HG03095 (cell line): ENCODE measurements at regions not wholly inside any gene's neighbourhood (a gene's known extent, or its start where the extent isn't known, plus 50 kb on each side); places are given as distances from the start of the nearest gene placed in this dataset.
"Not testable (repeated sequence)": the region's sequence is repeated elsewhere in the genome, so short reads cannot be mapped to it uniquely, and the experiment has no call there.

Experiments used
- ATAC-seq: cut with Tn5 transposase; IDR thresholded peaks from one replicate; pipeline ENCODE4 v1.9.1; 2021; ENCODE audit warnings: moderate library complexity; ENCODE audit not compliant: unreplicated experiment

DNA sequence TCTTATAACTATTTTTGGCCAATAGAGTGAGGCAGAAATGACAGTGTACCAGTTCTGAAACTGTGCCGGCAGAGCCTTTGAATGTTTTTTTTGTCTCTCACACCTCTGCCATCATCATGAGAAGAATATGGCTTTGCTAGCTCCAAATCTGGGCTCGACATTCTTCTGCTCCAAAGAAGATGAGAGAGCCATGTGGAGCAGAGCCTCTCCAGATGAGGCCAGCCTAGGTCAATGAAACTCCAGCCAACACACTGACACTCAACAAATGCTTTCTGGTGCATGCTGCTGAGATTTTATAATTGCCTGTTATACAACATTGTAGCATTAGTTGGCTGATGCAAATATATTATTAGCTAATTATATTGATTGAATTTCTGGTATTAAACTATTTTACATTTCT lies 154.7 kb downstream of the SLC38A4 start:
- no peak for ATAC-seq

DNA sequence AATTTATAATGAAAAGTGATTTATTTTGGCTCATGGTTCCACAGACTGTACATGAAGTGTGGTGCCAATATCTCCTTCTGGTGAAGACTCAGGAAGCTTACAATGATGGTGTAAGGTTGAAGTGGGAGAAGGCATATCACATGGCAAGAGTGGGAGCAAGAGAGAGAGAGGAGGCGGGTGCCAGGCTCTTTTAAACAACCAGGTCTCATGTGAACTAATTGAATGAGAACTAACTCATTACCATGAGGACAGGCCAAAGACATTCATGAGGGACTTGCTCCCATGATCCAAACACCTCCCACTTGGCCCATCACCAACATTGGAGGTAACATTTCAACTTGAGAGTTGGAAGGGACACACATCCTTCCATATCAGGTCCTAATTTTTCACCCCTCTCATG lies 155.2 kb downstream of the SLC38A4 start:
- ATAC-seq, result no peak

DNA sequence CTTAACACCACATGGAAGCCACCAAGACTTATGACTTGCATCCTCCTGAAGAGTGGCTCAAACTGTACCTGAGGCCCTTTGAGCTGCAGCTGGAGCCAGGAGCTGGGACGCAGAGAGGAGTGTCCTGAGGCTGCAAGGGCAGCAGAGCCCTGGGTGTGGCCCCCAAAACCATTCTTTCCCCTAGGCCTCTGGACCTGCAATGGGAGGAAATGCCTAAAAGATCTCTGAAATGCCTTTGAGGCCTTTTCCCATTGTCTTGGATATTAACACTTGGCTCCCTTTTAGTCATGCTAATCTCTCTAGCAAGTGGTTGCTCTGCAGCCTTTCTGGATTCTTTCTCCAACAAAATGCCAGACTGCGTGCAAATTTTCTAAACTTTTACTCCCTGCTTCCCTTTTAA lies 156.1 kb downstream of the SLC38A4 start:
- no peak for ATAC-seq

DNA sequence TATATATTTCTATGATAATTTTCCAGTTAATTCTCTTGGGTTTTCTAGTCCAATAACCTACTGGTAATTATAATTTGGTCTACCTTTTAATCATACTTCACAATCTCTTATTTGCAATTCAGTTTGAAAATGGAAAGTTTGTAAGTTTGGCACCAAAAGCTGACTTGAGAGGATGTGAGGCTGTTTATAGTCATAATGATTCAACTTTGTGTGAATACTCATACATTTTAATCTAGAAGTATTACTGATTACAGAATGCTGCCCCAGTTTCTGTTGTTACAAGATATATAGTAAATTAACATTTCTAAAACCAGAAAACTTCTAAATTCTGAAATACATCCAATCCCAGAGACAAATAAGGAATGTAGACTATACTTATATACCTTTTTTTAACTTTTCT lies 158.2 kb downstream of the SLC38A4 start:
- no peak for ATAC-seq

DNA sequence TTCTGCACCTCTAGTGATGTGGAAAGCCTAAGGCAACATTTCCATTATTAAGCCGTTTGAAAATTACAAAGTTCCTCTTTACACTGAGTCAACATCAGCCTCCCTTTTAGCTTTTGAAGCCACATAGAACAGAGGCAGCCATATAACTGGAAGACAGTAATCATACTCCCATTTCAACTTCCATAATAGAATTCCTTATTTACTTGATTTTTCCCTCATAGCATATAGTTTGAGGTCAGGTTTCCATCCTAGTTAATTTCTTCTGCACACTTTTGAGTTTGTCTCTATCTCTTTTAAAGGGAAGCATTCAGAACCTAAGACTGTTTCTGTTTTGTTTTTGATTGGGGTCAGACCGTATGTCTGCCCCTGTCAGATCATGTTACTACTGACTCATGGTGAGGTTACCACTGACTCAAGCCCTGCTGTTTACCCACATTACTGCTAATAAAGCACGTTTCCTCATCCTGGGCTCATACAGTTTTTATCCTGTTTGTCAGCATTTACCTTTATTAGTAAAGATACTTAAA lies 161.0 kb downstream of the SLC38A4 start:
- ATAC-seq, result peak; percentile 45

DNA sequence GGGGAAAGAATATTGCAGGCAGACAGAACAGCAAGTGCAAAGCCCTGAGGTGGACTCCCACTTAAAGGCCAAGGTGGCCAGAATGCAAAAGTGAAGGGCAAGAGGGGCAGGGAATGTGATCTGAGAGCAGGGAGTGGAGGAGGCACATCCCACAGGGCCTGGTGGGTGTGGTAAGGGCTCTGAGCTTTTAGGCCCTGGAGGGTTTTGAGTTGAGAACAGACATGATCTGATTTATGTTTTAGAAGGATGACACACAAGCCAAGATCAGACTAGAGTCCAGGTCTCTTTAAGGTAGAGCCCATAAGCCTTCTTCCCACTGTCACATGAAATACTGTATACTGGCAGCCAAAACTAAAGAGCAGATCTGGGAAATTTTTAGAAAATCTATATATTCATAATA lies 162.5 kb downstream of the SLC38A4 start:
- no peak for ATAC-seq

DNA sequence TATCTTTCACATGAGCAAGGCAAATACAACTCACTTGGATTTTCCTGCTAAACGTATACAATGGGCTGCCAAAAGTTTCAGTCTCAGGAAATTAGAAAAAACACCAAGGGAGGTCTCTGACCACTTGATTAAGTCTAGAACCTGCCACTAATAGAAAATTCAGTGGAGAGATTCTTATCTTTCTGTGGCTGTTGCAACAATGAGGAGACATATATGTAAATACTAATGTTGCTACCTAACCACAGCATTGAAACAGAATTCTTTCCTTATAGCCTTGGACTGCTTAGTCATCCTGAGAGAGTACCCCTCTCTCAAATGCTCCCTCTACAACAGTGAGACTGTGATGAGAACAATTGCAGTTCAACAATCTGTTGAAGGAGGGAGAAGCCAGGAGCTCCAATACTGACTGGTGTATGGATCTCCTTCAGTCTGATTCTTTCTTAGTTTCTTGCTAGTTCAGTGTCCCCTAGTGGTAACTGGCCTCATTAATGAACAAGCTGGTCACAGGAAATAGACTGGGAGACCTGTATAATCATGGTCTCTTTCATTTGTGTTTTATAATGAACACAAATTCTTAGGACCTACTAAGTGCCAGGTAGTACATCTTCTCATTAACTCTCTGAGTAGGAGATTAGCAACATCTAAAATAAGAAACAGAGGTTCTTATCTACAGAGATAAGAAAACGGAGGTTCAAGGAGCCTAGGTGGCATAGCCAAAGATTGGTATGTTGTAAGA lies 164.5 kb downstream of the SLC38A4 start:
- ATAC-seq, result peak; percentile 88

DNA sequence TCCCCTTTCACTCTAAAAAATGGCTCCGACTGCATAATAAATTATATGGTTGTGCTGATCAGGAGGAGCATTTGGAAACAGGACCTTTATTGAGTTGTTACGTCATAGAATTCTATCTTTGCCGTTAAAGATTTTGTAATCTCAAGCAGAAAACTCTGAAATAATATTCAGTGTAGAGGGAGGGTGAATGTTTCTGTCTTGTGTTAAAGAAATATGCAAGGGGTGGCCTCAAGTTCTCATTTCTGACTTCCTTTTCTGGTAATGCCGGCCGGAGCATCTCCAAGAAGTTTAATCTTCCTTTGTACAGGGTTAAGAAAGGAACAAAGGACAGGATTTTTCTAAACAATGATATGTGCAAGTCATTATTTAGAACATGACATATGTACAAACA lies 165.1 kb downstream of the SLC38A4 start:
- no peak for ATAC-seq

DNA sequence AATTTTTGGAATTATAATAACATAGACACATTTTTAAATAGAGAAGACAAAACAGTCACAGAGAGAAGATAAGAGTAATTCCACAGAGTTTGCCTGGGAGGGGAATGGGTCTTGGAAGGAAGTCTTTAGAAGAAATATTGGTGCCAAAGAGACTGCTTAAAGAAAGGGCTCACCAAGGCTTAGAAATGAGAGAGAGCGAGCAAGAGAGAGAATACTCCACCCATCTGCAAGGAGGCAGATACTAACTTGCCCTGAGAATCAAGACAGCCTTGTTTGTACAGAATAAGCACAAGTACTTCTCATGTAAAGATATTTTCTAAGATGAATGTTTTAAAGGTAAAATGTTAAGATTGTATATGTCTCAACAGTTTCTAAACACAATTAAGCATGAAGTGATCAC lies 165.5 kb downstream of the SLC38A4 start:
- no peak for ATAC-seq

DNA sequence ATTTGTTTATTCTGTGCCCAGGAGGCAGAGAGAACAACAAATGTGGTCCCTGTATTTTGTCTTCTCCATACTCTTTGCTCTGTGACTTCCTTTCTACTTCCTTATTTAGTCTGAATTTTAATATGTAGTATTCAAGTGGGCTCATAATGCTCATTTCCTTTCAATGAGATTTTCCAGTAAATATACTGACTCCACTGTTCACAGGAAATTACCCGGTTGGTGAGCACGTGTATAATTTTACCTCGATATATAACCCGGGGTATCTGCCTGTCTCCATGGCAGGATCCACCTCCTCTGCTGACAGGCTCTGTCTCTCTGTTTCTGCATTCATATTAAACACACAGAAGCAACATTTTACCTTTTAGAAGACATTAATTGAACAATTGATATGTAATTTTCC lies 166.0 kb downstream of the SLC38A4 start:
- ATAC-seq, result no peak

DNA sequence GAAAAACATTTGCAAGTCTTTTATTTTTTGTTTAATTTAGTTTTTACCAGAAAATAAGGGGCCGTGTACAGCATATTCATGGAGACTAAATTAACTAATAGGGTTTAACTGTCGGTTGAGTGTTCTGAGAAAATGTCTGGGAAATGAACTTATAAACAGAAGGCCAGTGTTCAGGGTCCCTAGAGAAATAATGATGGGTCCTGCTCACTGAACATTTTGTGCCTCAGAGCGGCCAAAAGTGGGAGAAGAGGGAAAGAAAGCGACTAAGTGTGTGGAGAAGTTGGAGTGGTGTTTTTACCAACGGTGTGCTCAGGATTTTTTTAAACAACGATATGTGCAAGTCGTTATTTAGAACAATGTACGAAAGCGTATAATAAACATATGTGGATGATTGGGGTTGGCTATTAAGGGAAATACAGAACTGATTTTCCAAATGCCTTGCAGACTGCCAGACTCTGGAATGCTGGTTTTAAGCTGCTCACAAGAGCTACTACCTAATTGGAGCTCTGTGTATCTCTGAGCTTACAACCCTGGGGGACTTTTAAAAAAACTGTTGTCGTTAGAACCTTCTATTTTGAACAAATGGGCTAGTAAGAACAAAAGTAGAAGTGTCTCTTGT lies 166.7 kb downstream of the SLC38A4 start:
- ATAC-seq, result no peak

DNA sequence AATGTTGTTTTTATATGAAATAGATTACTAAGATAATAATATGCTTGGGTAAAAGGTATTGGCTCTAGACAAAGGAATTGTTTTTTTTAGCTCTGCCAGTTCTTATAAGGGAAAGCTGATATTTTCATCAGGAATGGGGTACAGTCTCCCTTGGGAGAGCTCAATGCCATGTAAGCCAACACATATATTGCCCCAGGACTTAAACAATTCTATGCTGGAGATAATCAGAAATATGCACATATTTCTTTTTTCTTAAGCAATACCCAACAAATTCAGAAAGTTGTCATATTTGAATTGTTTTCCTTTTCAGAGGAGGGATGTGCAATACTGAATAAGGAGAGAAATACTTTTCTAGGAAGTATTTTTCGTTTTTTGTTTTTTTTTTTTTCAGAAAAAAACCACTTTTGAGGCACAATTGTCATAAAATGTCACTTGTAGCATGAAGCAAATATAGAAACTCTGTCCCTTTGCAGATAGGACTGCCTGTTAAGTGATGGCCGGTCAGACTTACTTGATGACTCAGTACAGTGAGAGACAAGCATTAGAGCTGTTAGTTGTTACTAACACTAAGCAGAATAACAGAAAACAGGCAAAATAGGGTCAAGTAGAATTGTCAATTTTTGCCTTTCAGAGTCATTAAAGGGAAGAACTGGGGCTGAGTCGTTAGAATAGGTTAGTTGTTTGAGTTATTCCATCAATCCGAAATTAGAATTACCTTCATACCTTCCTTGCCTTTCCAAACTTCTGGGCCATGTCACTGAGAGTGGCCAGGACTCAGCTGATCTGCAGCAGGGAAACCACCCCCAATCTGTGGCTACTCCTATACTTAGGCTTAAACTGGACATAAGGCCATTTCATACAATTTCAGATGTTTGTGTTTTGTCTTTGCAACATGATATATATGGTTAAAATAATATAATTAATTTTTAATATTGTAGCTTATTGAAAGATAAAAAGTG lies 168.1 kb downstream of the SLC38A4 start:
- no peak for ATAC-seq

DNA sequence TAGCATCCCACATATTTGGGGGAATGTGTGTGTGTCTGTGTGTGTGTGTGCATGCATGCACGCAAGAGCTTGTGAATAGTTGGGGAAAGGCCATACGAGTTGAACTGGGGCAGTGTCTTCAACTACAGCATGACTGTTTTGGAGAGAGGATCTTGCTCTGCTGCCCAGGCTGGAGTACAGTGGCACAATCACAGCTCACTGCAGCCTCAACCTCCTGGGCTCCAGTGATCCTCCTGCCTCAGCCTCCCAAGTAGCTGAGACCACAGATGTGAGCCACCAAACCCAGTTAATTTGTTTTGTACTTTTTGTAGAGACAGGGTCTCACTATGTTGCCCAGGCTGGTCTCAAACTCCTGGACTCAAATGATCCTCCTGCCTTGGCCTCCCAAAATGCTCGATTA lies 169.8 kb downstream of the SLC38A4 start:
- ATAC-seq, result not testable (repeated sequence)

DNA sequence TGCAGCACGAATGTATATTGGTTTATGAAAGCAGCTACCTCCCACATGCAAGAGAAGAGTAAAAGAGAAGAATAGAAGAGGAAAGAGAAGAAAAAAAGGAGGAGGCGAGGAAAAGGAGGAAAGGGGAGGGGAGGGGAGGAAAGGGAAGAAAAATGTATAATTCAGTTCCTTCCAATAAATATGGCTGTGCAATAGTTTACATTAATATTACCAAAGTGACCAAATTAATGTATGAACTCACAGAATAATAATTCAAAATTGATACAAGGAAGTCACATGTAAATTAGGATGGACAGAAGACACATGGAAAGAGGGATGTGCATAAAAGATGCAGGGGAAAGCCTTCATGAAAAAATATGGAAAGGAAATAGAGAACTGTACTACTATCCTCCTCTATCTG lies 172.5 kb downstream of the SLC38A4 start:
- no peak for ATAC-seq

DNA sequence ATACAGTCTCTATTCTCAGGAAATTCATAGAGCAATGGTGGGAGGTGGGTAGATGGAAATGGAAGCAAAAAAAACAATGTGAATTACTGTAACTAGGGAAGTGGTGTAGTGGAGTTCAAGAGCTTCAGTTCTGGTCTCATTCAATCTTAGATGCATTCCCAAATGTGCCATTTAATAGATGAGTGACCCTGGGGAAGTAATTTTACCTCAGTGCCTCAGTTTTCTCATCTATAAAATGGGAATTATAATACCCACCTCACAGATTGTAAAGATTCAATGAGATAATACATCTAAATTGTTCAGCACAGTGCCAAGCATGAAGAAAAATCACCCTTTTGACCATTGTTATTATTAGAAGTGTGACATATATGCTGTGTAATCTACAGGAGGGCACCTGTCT lies 173.1 kb downstream of the SLC38A4 start:
- no peak for ATAC-seq

DNA sequence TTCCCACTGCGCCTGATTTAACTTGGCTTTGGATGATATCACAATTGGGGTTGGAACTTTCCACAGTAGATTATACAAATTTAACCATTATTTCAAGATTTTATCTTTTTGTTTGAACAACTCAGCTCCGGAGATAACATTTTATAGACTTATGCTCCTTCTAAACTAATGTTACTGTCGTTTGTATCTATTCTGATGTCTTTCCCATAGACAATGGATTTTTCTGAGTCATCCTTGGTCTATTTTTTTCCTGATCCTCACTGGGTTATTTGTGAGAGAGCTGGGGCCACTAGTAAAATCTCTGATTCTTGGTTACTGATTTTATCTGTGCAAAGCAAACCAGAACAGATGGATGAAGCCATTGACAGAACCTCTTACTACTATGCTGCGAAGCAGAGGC lies 175.1 kb downstream of the SLC38A4 start:
- ATAC-seq, result no peak

DNA sequence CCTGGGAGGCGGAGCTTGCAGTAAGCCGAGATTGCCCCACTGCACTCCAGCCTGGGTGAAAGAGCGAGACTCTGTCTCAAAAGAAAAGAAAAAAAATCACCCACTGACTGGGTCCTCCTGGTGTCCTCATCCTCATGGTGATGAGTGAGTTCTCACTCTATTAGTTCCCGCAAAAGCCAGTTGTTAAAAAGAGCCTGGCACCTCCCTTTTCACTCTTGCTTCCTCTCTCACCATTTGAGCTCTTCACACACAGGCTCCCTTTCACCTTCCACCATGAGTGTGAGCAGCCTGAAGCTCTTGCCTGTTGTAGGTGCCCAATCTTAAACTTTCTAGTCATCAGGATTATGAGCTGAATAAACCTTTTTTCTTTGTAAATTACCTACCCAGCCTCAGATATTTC lies 176.4 kb downstream of the SLC38A4 start:
- no peak for ATAC-seq

DNA sequence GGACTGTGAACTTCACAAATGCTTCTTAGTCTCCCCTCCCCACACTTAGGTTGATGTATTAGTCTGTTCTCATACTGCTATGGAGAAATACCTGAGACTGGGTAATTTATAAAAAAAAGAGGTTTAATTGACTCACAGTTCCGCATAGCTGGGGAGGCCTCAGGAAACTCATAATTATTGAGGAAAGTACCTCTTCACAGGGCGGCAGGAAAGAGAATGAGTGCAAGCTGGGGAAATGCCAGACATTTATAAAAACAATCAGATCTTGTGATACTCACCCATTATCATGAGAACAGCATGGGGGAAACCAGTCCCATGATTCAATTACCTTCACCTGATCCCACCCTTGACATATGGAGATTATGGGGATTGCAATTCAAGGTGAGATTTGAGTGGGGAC lies 178.8 kb downstream of the SLC38A4 start:
- ATAC-seq, result no peak

DNA sequence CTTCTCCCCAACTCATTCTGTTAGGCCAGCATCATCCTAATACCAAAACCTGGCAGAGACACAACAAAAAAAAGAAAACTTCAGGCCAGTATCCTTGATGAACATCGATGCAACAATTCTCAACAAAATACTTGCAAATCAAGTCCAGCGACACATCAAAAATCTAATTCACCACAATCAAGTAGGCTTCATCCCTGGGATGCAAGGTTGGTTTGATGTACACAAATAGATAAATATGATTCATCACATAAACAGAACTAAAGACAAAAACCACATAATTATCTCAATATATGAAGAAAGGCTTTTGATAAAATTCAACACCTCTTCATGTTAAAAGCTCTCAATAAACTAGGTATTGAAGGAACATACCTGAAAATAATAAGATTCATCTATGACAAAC lies 184.1 kb downstream of the SLC38A4 start:
- not testable (repeated sequence) for ATAC-seq

DNA sequence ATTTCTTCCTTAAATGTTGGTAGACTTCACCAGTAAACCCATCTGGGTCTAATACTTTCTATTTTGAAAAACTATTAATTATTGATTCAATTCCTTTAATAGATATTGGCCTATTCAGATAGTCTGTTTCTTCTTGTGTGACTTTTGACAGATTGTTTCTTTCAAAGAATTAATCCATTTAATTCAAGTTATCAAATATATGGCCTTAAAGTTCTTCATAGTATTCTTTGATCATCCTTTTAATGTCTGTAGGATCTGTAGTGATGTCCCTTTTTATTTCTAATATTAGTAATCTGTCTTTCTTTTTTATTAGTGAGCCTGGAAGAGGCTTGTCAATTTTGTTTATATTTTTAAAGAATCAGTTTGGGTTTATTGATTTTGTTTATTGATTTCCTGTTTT lies 190.0 kb downstream of the SLC38A4 start:
- no peak for ATAC-seq
